DND-41 (cell line): ENCODE measurements at regions not wholly inside any gene's neighbourhood (a gene's known extent, or its start where the extent isn't known, plus 50 kb on each side); places are given as distances from the start of the nearest gene placed in this dataset.

Source experiments
- ATAC-seq: fragments of 200-7000 bp; cut with Tn5 transposase; 3 replicates; pipeline ENCODE4 v1.9.1; 2021; ENCODE audit warnings: low read depth; ENCODE audit not compliant: insufficient read depth
- DNase-seq: peaks from one replicate; pipeline ENCODE4 v3.0.0-alpha.2; 2020
- H2AFZ ChIP-seq: 2 replicates; pipeline ENCODE4 v1.6.0; 2012; ENCODE audit warnings: low read depth, low read length
- H3K27ac ChIP-seq: 2 replicates; pipeline ENCODE4 v1.5.1; 2012; ENCODE audit warnings: low read length, inconsistent platforms
- H3K27me3 ChIP-seq: fragments of 200-600 bp; sonication (generic); 2 replicates; pipeline ENCODE4 v1.6.0; 2012; ENCODE audit warnings: low read length, mild to moderate bottlenecking, inconsistent platforms; ENCODE audit not compliant: insufficient read depth, poor library complexity
- H3K36me3 ChIP-seq: 2 replicates; pipeline ENCODE4 v1.5.1; 2012; ENCODE audit warnings: low read length, inconsistent platforms; ENCODE audit not compliant: insufficient read depth
- H3K4me1 ChIP-seq: 2 replicates; pipeline ENCODE4 v1.5.1; 2012; ENCODE audit warnings: mild to moderate bottlenecking, low read length; ENCODE audit not compliant: insufficient read depth
- H3K4me2 ChIP-seq: 2 replicates; pipeline ENCODE4 v1.6.0; 2012; ENCODE audit warnings: mild to moderate bottlenecking, moderate library complexity, low read length, inconsistent platforms; ENCODE audit not compliant: insufficient read depth
- H3K4me3 ChIP-seq, 2 experiments: fragments of 200-600 bp in 1 of 2; shearing (Covaris generic) in 1 of 2; 2 replicates each; pipeline ENCODE4 v1.5.1; 2012 to 2016; ENCODE audit warnings: inconsistent platforms in 2 of 2, low read length in 2 of 2, mild to moderate bottlenecking in 2 of 2, low read depth in 1 of 2, moderate library complexity in 1 of 2
- H3K79me2 ChIP-seq: 2 replicates; pipeline ENCODE4 v1.6.0; 2012; ENCODE audit warnings: low read length, inconsistent platforms; ENCODE audit not compliant: insufficient read depth
- H3K9ac ChIP-seq: 2 replicates; pipeline ENCODE4 v1.6.0; 2012; ENCODE audit warnings: low read depth, mild to moderate bottlenecking, inconsistent platforms, low read length, moderate library complexity
- H3K9me3 ChIP-seq: 2 replicates; pipeline ENCODE4 v1.5.1; 2012; ENCODE audit warnings: low read length, moderate library complexity, mild to moderate bottlenecking, inconsistent platforms; ENCODE audit not compliant: insufficient read depth, severe bottlenecking
- H4K20me1 ChIP-seq: 2 replicates; pipeline ENCODE4 v1.6.0; 2012; ENCODE audit warnings: low read length; ENCODE audit not compliant: insufficient read depth
- EZH2 ChIP-seq: IDR thresholded peaks from 3 replicates; pipeline ENCODE4 v1.6.1; 2012; ENCODE audit warnings: borderline replicate concordance, low read depth, mild to moderate bottlenecking, moderate library complexity, low read length, inconsistent platforms; ENCODE audit not compliant: severe bottlenecking
- TF ChIP-seq, protein P1 (sequence below): IDR thresholded peaks from 2 replicates; pipeline ENCODE4 v1.5.1; 2012; ENCODE audit warnings: borderline replicate concordance, low read length, moderate library complexity, mild to moderate bottlenecking; ENCODE audit not compliant: poor library complexity, severe bottlenecking; ENCODE audit errors: extremely low read depth

DNA sequence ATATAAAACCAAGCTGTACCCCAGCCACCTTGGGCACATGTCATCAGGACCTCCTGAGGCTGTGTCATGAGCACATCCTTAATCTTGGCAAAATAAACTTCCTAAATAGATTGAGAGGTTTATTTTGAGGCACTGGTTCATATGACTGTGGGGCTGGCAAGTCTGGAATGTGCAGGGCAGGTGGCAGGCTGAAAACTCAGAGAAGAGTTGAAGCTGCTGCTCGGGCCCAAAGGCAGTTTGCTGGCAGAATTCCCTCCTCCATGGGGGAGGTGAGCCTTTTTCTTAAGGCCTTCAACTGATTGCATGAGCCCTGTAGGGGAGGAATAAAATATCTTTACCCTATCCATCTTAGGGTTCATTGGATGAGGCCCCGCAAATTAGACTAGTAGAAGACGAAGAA is 72.2 kb upstream of the CDK20 start:
- Histone ChIP-seq H3K79me2 (no peaks in the 10 kb centered on the region), H3K4me2 (no peak overlapping the region), H3K4me3 (no peak overlapping the region), H2AFZ (no peak overlapping the region), H3K27me3 (no peaks in the 10 kb centered on the region), H3K4me1 (no peaks in the 10 kb centered on the region), H3K27ac (no peak overlapping the region), H3K36me3 (no peaks in the 10 kb centered on the region), H3K9me3 (peaks cover 17% of the 10 kb centered on the region), H3K9ac (no peak overlapping the region), H4K20me1 (no peaks in the 10 kb centered on the region)
- TF ChIP-seq EZH2, result no peak
- TF ChIP-seq, protein P1, sequence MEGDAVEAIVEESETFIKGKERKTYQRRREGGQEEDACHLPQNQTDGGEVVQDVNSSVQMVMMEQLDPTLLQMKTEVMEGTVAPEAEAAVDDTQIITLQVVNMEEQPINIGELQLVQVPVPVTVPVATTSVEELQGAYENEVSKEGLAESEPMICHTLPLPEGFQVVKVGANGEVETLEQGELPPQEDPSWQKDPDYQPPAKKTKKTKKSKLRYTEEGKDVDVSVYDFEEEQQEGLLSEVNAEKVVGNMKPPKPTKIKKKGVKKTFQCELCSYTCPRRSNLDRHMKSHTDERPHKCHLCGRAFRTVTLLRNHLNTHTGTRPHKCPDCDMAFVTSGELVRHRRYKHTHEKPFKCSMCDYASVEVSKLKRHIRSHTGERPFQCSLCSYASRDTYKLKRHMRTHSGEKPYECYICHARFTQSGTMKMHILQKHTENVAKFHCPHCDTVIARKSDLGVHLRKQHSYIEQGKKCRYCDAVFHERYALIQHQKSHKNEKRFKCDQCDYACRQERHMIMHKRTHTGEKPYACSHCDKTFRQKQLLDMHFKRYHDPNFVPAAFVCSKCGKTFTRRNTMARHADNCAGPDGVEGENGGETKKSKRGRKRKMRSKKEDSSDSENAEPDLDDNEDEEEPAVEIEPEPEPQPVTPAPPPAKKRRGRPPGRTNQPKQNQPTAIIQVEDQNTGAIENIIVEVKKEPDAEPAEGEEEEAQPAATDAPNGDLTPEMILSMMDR, result no peak
- no peak for DNase-seq
- ATAC-seq, result no peak

DNA sequence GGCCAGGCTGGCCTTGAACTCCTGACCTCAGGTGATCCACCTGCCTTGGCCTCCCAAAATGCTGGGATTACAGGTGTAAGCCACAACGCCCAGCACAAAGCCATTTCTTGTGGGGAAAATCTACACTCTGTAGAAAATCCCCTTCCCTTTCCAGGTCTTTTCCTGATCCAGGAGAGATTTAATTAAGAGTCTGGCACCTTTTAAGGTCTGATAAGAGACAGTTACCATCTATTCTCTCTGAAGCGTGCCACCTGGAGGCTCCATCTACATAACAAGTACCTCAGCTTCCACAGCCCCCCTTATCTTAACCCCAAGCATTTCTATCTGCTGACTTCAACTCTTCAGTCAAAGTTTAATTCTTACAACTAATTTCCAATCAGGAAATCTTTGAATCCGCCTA is 71.4 kb upstream of the CDK20 start:
- Histone ChIP-seq H3K9me3 (peaks cover 17% of the 10 kb centered on the region), H3K27me3 (no peaks in the 10 kb centered on the region), H3K27ac (no peak overlapping the region), H2AFZ (no peak overlapping the region), H3K4me1 (no peaks in the 10 kb centered on the region), H3K36me3 (no peaks in the 10 kb centered on the region), H4K20me1 (no peaks in the 10 kb centered on the region), H3K9ac (no peak overlapping the region), H3K4me2 (no peak overlapping the region), H3K4me3 (no peak overlapping the region), H3K79me2 (no peaks in the 10 kb centered on the region)
- TF ChIP-seq, protein P1, result no peak
- ATAC-seq, result no peak
- no peak for DNase-seq

DNA sequence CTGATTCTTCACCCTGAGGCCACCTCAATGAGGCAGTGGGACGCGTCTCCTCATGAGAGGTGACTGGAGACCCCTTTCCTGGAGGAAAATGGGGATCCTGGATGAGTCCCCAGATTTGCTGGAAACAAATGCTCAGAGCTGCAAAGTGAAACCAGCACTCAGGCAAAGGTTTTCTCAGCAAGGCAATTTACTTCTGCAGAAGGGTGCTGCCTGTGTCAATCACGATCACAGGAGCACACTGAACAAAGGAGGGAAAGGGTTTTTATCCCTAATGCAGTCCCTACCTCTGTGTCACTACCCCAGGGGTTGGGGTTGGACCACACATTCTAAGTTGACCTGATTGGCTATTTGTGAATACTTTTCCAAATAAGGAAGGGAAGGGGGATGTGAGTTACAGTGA is 69.9 kb upstream of the CDK20 start:
- no peak overlapping the region for H3K27ac ChIP-seq

DNA sequence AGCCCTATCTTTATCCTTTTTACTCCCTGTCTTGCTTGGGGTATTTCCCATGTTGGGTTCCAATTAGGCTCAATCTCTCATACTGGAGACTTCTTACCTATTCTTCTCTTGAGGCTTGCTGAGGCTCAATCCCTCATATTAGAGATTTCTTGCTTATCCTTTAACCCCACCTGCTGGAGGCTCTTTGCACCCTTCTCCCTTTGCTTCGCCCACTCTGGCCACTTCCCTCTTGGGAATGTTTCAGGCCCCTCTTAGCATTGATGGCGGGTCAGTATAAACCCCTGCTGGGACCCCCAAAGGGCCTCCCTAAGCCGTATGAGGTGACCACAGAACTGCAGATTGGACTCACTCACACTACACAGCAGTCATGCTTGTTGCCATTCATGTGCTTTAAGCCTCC is 69.3 kb upstream of the CDK20 start:
- Histone ChIP-seq H3K4me1 (no peaks in the 10 kb centered on the region), H3K9ac (no peak overlapping the region), H3K9me3 (peaks cover 17% of the 10 kb centered on the region), H3K36me3 (no peaks in the 10 kb centered on the region), H3K4me2 (no peak overlapping the region), H2AFZ (no peak overlapping the region), H3K27me3 (no peaks in the 10 kb centered on the region), H4K20me1 (no peaks in the 10 kb centered on the region), H3K4me3 (no peak overlapping the region), H3K79me2 (no peaks in the 10 kb centered on the region), H3K27ac (no peak overlapping the region)
- no peak for TF ChIP-seq EZH2
- TF ChIP-seq, protein P1, result no peak
- DNase-seq (no peak), ATAC-seq (no peak)

More for the DNA sequence above, 69.9 kb upstream of the CDK20 start:
- Histone ChIP-seq H3K4me1 (no peaks in the 10 kb centered on the region), H3K27me3 (no peaks in the 10 kb centered on the region), H3K4me2 (no peak overlapping the region), H3K4me3 (no peak overlapping the region), H2AFZ (no peak overlapping the region), H3K79me2 (no peaks in the 10 kb centered on the region), H3K36me3 (no peaks in the 10 kb centered on the region), H4K20me1 (no peaks in the 10 kb centered on the region), H3K9me3 (peaks cover 17% of the 10 kb centered on the region), H3K9ac (no peak overlapping the region)
- no peak for ATAC-seq
- no peak for TF ChIP-seq EZH2
- TF ChIP-seq, protein P1, result no peak
- no peak for DNase-seq
